H1 (cell line): ENCODE measurements at regions not wholly inside any gene's neighbourhood (a gene's known extent, or its start where the extent isn't known, plus 50 kb on each side); places are given as distances from the start of the nearest gene placed in this dataset.

ENCODE experiments used
- CTCF ChIA-PET: fragments of 300-600 bp; sonication (Branson Sonifier 250); formaldehyde crosslinking; loops from one replicate; lab custom pipeline; 2021; ENCODE audit not compliant: partially characterized antibody; lab: Charles Lee
- POLR2A ChIA-PET: fragments of 300-600 bp; sonication (Branson Sonifier 250); formaldehyde crosslinking; loops from one replicate; lab custom pipeline; 2021; ENCODE audit warnings: inconsistent platforms; ENCODE audit not compliant: partially characterized antibody; lab: Charles Lee
- DNase-seq, 2 experiments: peaks; one replicate each; pipeline versions ENCODE4 v3.0.0 to v3.0.0-alpha.2; 2010 to 2022; ENCODE audit warnings: low spot score in 2 of 2, low read depth in 1 of 2, mixed read lengths in 1 of 2
- FAIRE-seq: peaks from 2 replicates; lab custom pipeline; 2011; peaks lifted over from hg19 to GRCh38; lab: Jason Lieb, UNC
- H2AFZ ChIP-seq: 2 replicates; pipeline ENCODE4 v1.8.1; 2012; ENCODE audit warnings: low read length, inconsistent platforms
- H2AK5ac ChIP-seq: 2 replicates; pipeline ENCODE4 v1.6.1; 2013; ENCODE audit warnings: low read depth, low read length
- H2BK120ac ChIP-seq: replicated peaks from 2 replicates; pipeline ENCODE3; 2013; ENCODE audit warnings: low read depth, low read length, inconsistent platforms
- H2BK12ac ChIP-seq: 2 replicates; pipeline ENCODE4 v1.6.1; 2013; ENCODE audit warnings: low read depth, low read length
- H2BK15ac ChIP-seq: 2 replicates; pipeline ENCODE4 v1.6.1; 2013; ENCODE audit warnings: low read length
- H2BK20ac ChIP-seq: 2 replicates; pipeline ENCODE4 v1.6.1; 2013; ENCODE audit warnings: low read length
- H2BK5ac ChIP-seq: 2 replicates; pipeline ENCODE4 v1.6.1; 2013; ENCODE audit warnings: low read depth, low read length
- H3K14ac ChIP-seq: 2 replicates; pipeline ENCODE4 v1.6.1; 2013; ENCODE audit warnings: inconsistent platforms; ENCODE audit not compliant: insufficient read length
- H3K18ac ChIP-seq: 2 replicates; pipeline ENCODE4 v1.6.1; 2013; ENCODE audit warnings: low read length; ENCODE audit errors: extremely low read depth
- H3K23ac ChIP-seq: 2 replicates; pipeline ENCODE4 v1.6.1; 2013; ENCODE audit warnings: inconsistent platforms; ENCODE audit not compliant: insufficient read length
- H3K23me2 ChIP-seq: 2 replicates; pipeline ENCODE4 v1.6.1; 2013; ENCODE audit warnings: low read depth, low read length
- H3K27ac ChIP-seq: 2 replicates; pipeline ENCODE4 v1.6.1; 2011; ENCODE audit warnings: low read depth, low read length, inconsistent platforms
- H3K27me3 ChIP-seq, 4 experiments: replicated peaks in 1 of 4; 1 replicate in 1 of 4; 2 replicates in 3 of 4; pipeline versions ENCODE4 v1.6.1 to v1.8.1; 2011 to 2013; ENCODE audit warnings: low read length in 3 of 4, mild to moderate bottlenecking in 3 of 4, inconsistent platforms in 2 of 4, mixed read lengths in 2 of 4, moderate library complexity in 1 of 4; ENCODE audit not compliant: control insufficient read depth in 3 of 4, insufficient read depth in 3 of 4; ENCODE audit errors: extremely low read depth in 1 of 4
- H3K36me3 ChIP-seq, 4 experiments: 2 replicates each; pipeline versions ENCODE4 v1.6.1 to v1.8.1; 2011 to 2013; ENCODE audit warnings: mild to moderate bottlenecking in 4 of 4, low read length in 3 of 4, moderate library complexity in 2 of 4, control low read depth in 1 of 4, inconsistent platforms in 1 of 4; ENCODE audit not compliant: insufficient read depth in 4 of 4, control insufficient read depth in 2 of 4
- H3K4ac ChIP-seq: replicated peaks from 2 replicates; pipeline ENCODE3; 2013; ENCODE audit warnings: low read length, low read depth, mixed read lengths, inconsistent platforms; ENCODE audit not compliant: insufficient read length
- H3K4me1 ChIP-seq, 4 experiments: replicated peaks in 1 of 4; 1 replicate in 1 of 4; 2 replicates in 3 of 4; pipeline versions ENCODE4 v1.6.1 to v1.8.1; 2011 to 2013; ENCODE audit warnings: low read length in 3 of 4, inconsistent platforms in 2 of 4, mixed read lengths in 1 of 4; ENCODE audit not compliant: insufficient read depth in 4 of 4, control insufficient read depth in 3 of 4
- H3K4me2 ChIP-seq, 2 experiments: 2 replicates each; pipeline versions ENCODE4 v1.6.1 to v1.8.1; 2011 to 2013; ENCODE audit warnings: low read depth in 2 of 2, low read length in 2 of 2, control low read depth in 1 of 2, inconsistent platforms in 1 of 2, mild to moderate bottlenecking in 1 of 2; ENCODE audit not compliant: insufficient read depth in 1 of 2
- H3K4me3 ChIP-seq, 4 experiments: fragments of 200-600, 300-600 bp in 1 of 4; sonication (generic), shearing (Covaris generic), sonication (Bioruptor Twin) in 1 of 4; 2 replicates each; pipeline versions ENCODE4 v1.5.1 to v1.8.1; 2011 to 2016; ENCODE audit warnings: low read length in 4 of 4, low read depth in 3 of 4, control low read depth in 2 of 4, inconsistent platforms in 2 of 4, mild to moderate bottlenecking in 2 of 4, mixed read lengths in 1 of 4, moderate library complexity in 1 of 4; ENCODE audit not compliant: insufficient read depth in 2 of 4; ENCODE audit errors: extremely low read depth in 1 of 4
- H3K56ac ChIP-seq: replicated peaks from 2 replicates; pipeline ENCODE3; 2013; ENCODE audit warnings: low read depth, mild to moderate bottlenecking, mixed read lengths, low read length, inconsistent platforms; ENCODE audit not compliant: insufficient read length
- H3K79me1 ChIP-seq: 2 replicates; pipeline ENCODE4 v1.6.1; 2013; ENCODE audit warnings: low read depth, low read length, control low read depth
- H3K79me2 ChIP-seq, 2 experiments: 2 replicates each; pipeline versions ENCODE4 v1.6.1 to v1.8.1; 2012 to 2013; ENCODE audit warnings: low read length in 2 of 2, mild to moderate bottlenecking in 2 of 2, inconsistent platforms in 1 of 2; ENCODE audit not compliant: insufficient read depth in 2 of 2, control insufficient read depth in 1 of 2
- H3K9ac ChIP-seq, 4 experiments: replicated peaks in 1 of 4; 1 replicate in 1 of 4; 2 replicates in 3 of 4; pipeline versions ENCODE4 v1.6.1 to v1.8.1; 2011 to 2013; ENCODE audit warnings: low read depth in 3 of 4, low read length in 3 of 4, control low read depth in 2 of 4, mild to moderate bottlenecking in 2 of 4, moderate library complexity in 2 of 4, inconsistent platforms in 1 of 4; ENCODE audit errors: extremely low read depth in 1 of 4
- H3K9me3 ChIP-seq, 2 experiments: 2 replicates each; pipeline versions ENCODE4 v1.6.1 to v1.8.1; 2012 to 2013; ENCODE audit warnings: mild to moderate bottlenecking in 2 of 2, moderate library complexity in 2 of 2, control low read depth in 1 of 2, inconsistent platforms in 1 of 2, low read depth in 1 of 2, low read length in 1 of 2, mixed read lengths in 1 of 2; ENCODE audit not compliant: insufficient read depth in 2 of 2
- H4K20me1 ChIP-seq, 2 experiments: replicated peaks in 1 of 2; 2 replicates each; pipeline versions ENCODE3 to v1.8.1; 2011 to 2013; ENCODE audit warnings: inconsistent platforms in 2 of 2, low read length in 2 of 2, mild to moderate bottlenecking in 1 of 2; ENCODE audit not compliant: insufficient read depth in 2 of 2, control insufficient read depth in 1 of 2
- H4K5ac ChIP-seq: 2 replicates; pipeline ENCODE4 v1.6.1; 2013; ENCODE audit warnings: low read length, low read depth, mixed read lengths, inconsistent platforms; ENCODE audit not compliant: insufficient read length
- H4K8ac ChIP-seq: 2 replicates; pipeline ENCODE4 v1.8.0; 2013; ENCODE audit warnings: mild to moderate bottlenecking, moderate library complexity, low read length, inconsistent platforms; ENCODE audit not compliant: insufficient read depth; ENCODE audit errors: extremely low read depth
- H4K91ac ChIP-seq: replicated peaks from 2 replicates; pipeline ENCODE3; 2013; ENCODE audit warnings: low read length, mixed read lengths, inconsistent platforms; ENCODE audit not compliant: insufficient read length
- BRCA1 ChIP-seq: IDR thresholded peaks from 2 replicates; pipeline ENCODE4 v1.6.1; 2012; ENCODE audit warnings: low read depth, low read length, improper control_type of control experiment
- CEBPB ChIP-seq: IDR thresholded peaks from 2 replicates; pipeline ENCODE4 v1.6.1; 2012; ENCODE audit warnings: low read depth, low read length
- CHD2 ChIP-seq: IDR thresholded peaks from 2 replicates; pipeline ENCODE4 v1.6.1; 2012; ENCODE audit warnings: low read length, improper control_type of control experiment
- CTBP2 ChIP-seq: IDR thresholded peaks from 2 replicates; pipeline ENCODE4 v1.7.0; 2011; ENCODE audit warnings: borderline replicate concordance, mild to moderate bottlenecking, moderate library complexity, mixed read lengths, low read length; ENCODE audit not compliant: insufficient read depth, insufficient read length
- GTF2F1 ChIP-seq: IDR thresholded peaks from 2 replicates; pipeline ENCODE4 v1.6.1; 2012; ENCODE audit warnings: low read depth, low read length, improper control_type of control experiment, borderline replicate concordance
- HDAC6 ChIP-seq: IDR thresholded peaks from one replicate; pipeline ENCODE4 v1.7.1; 2012; ENCODE audit warnings: low read depth, mild to moderate bottlenecking, inconsistent platforms, low read length, moderate library complexity
- JUN ChIP-seq: IDR thresholded peaks from 2 replicates; pipeline ENCODE4 v1.6.1; 2011; ENCODE audit warnings: low read depth, mild to moderate bottlenecking, improper control_type of control experiment, low read length
- KDM1A ChIP-seq: fragments of 200-600, 300-600 bp; sonication (generic); IDR thresholded peaks from 2 replicates; pipeline ENCODE4 v1.7.1; 2016; ENCODE audit warnings: mild to moderate bottlenecking, low read length, borderline replicate concordance
- KDM4A ChIP-seq: IDR thresholded peaks from one replicate; pipeline ENCODE4 v1.7.1; 2012; ENCODE audit warnings: low read depth, mild to moderate bottlenecking, moderate library complexity, low read length, inconsistent platforms; ENCODE audit not compliant: severe bottlenecking
- NANOG ChIP-seq: IDR thresholded peaks from 2 replicates; pipeline ENCODE4 v1.6.1; 2011; ENCODE audit warnings: low read length, low read depth, mild to moderate bottlenecking, inconsistent platforms; ENCODE audit not compliant: insufficient read depth, poor library complexity, severe bottlenecking
- POU5F1 ChIP-seq: IDR thresholded peaks from 2 replicates; pipeline ENCODE4 v1.6.1; 2011; ENCODE audit warnings: low read depth, mild to moderate bottlenecking, low read length, moderate library complexity
- SIRT6 ChIP-seq: IDR thresholded peaks from one replicate; pipeline ENCODE4 v1.7.1; 2012; ENCODE audit warnings: low read length, inconsistent platforms
- SP1 ChIP-seq: IDR thresholded peaks from 2 replicates; pipeline ENCODE4 v1.6.1; 2011; ENCODE audit warnings: low read depth, low read length
- TAF7 ChIP-seq: optimal IDR thresholded peaks from 2 replicates; pipeline ENCODE3; 2011; ENCODE audit warnings: low read depth, mild to moderate bottlenecking, inconsistent platforms, low read length, moderate library complexity, borderline replicate concordance
- TF ChIP-seq, protein P1 (sequence below): IDR thresholded peaks from 2 replicates; pipeline ENCODE4 v1.6.1; 2011; ENCODE audit warnings: low read depth, mild to moderate bottlenecking, low read length; ENCODE audit not compliant: insufficient read depth

DNA sequence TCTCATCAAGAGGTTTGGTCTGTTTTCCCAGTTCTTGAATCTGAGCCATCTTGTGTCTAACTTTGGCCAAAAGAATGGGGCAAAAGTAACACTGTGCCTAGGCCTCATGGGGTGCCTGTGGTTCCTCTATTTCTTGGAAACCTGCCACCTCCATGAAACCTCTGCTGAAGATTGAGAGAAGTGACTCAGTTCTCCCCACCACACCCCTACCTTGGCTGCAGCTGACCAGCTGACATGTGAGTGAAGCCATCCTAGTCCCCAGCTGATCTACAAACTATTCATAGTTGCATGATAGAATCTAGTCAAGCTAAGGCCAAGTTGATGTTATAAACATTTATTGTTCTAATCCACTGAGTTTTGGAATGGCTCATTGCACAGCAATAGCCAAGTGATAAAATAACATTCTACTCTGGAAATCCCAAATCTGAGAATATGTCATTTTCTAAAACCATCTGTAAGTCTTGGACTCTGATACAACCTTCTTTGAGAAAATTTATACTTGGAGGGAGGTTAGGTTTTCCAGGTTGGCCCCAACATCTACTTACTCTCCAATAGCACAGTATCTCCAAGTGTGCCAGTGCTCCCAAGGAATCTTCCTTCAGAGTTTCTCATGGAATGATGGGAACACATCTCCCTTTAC is 107.0 kb upstream of the SMLR1 start:
- no peaks in the 10 kb centered on the region for H3K79me1 ChIP-seq
- ChIA-PET CTCF (interaction anchor here (0.6 to 2.0 kb wide), 2 partner anchors 23 to 645 kb away, joined by 3 to 6 read pairs; no protein-coding TSS in a partner anchor), POLR2A (no interaction called here)
- H3K27ac ChIP-seq, result no peak overlapping the region
- H4K20me1 ChIP-seq, result no peaks in the 10 kb centered on the region
- H3K4me3 ChIP-seq, result no peak overlapping the region
- H3K23me2 ChIP-seq, result no peaks in the 10 kb centered on the region
- no peaks in the 10 kb centered on the region for H3K9me3 ChIP-seq
- no peak overlapping the region for H3K4me2 ChIP-seq
- H3K56ac ChIP-seq, result no peak overlapping the region
- no peak overlapping the region for H3K9ac ChIP-seq
- H3K4ac ChIP-seq, result no peak overlapping the region
- H2BK12ac ChIP-seq, result no peak overlapping the region
- no peak overlapping the region for H3K18ac ChIP-seq
- no peaks in the 10 kb centered on the region for H3K27me3 ChIP-seq
- FAIRE-seq, result no peak
- no peak overlapping the region for H4K5ac ChIP-seq
- H2BK20ac ChIP-seq, result no peak overlapping the region
- H3K14ac ChIP-seq, result no peak overlapping the region
- H3K23ac ChIP-seq, result no peak overlapping the region
- no peak overlapping the region for H2AFZ ChIP-seq
- H3K4me1 ChIP-seq, result peaks cover 0 to 2% (median 0%) of the 10 kb centered on the region in 4 experiments; a peak in 1 of 7 replicates
- no peak overlapping the region for H2AK5ac ChIP-seq
- H2BK15ac ChIP-seq, result no peak overlapping the region
- H4K91ac ChIP-seq, result no peak overlapping the region
- H2BK120ac ChIP-seq, result no peak overlapping the region
- no peak overlapping the region for H4K8ac ChIP-seq
- H3K79me2 ChIP-seq, result no peaks in the 10 kb centered on the region
- DNase-seq, result no peak
- no peak overlapping the region for H2BK5ac ChIP-seq
- no peaks in the 10 kb centered on the region for H3K36me3 ChIP-seq
- no peak for TF ChIP-seq SIRT6
- no peak for TF ChIP-seq JUN
- no peak for TF ChIP-seq POU5F1
- TF ChIP-seq NANOG, result no peak
- no peak for TF ChIP-seq KDM4A
- no peak for TF ChIP-seq CHD2
- no peak for TF ChIP-seq GTF2F1
- no peak for TF ChIP-seq SP1
- TF ChIP-seq HDAC6, result no peak
- no peak for TF ChIP-seq BRCA1
- no peak for TF ChIP-seq CTBP2
- TF ChIP-seq, protein P1, sequence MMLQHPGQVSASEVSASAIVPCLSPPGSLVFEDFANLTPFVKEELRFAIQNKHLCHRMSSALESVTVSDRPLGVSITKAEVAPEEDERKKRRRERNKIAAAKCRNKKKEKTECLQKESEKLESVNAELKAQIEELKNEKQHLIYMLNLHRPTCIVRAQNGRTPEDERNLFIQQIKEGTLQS, result no peak
- TF ChIP-seq TAF7, result no peak
- no peak for TF ChIP-seq KDM1A
- TF ChIP-seq CEBPB, result no peak
